Stimulated activated CD4-positive, alpha-beta T cell treated with anti-CD3 and anti-CD28 coated beads, Interleukin-1b, Interleukin-23, amount 100 ng/mL, for 24 hours (primary cell): ENCODE measurements at regions not wholly inside any gene's neighbourhood (a gene's known extent, or its start where the extent isn't known, plus 50 kb on each side); places are given as distances from the start of the nearest gene placed in this dataset.

Source experiments
- DNase-seq, 4 experiments: peaks; one replicate each; pipeline ENCODE4 v3.0.0-alpha.2; 2020; ENCODE audit warnings: low read depth in 4 of 4, low spot score in 1 of 4

GRCh38 chr1:65486613-65487012, 66.1 kb downstream of the LEPR start:
- no peak for DNase-seq

- no peak for DNase-seq
Observed at GRCh38 chr1:65489481-65489880, 69.0 kb downstream of the LEPR start.

- DNase-seq = no peak
Observed at GRCh38 chr1:65490231-65491009, 70.0 kb downstream of the LEPR start.

GRCh38 chr1:65491472-65491871, 71.0 kb downstream of the LEPR start:
- no peak for DNase-seq

- DNase-seq = no peak
Observed at GRCh38 chr1:65493802-65494201, 73.3 kb downstream of the LEPR start.

GRCh38 chr1:65494671-65495070, 74.2 kb downstream of the LEPR start:
- DNase-seq = no peak

GRCh38 chr1:65495137-65495536, 74.7 kb downstream of the LEPR start:
- no peak for DNase-seq

GRCh38 chr1:65497256-65497830, 76.9 kb downstream of the LEPR start:
- no peak for DNase-seq

- DNase-seq = no peak
Observed at GRCh38 chr1:65503427-65503826, 83.0 kb downstream of the LEPR start.

GRCh38 chr1:65504263-65504662, 83.8 kb downstream of the LEPR start:
- no peak for DNase-seq

- no peak for DNase-seq
Observed at GRCh38 chr1:65505547-65506300, 85.3 kb downstream of the LEPR start.

GRCh38 chr1:65508051-65508450, 87.6 kb downstream of the LEPR start:
- no peak for DNase-seq

GRCh38 chr1:65509912-65510680, 89.6 kb downstream of the LEPR start:
- no peak for DNase-seq

- DNase-seq = no peak
Observed at GRCh38 chr1:65510961-65511360, 90.5 kb downstream of the LEPR start.

GRCh38 chr1:65512383-65512782, 91.9 kb downstream of the LEPR start:
- no peak for DNase-seq

GRCh38 chr1:65512967-65513780, 92.7 kb downstream of the LEPR start:
- no peak for DNase-seq

GRCh38 chr1:65514041-65514440, 93.6 kb downstream of the LEPR start:
- DNase-seq = no peak

- DNase-seq = no peak
Observed at GRCh38 chr1:65524931-65525265, 104.4 kb downstream of the LEPR start.

GRCh38 chr1:65525266-65526048, 105.0 kb downstream of the LEPR start:
- peak in 1 of 4 experiments; percentile 1 for DNase-seq

GRCh38 chr1:65526049-65526556, 105.6 kb downstream of the LEPR start:
- no peak for DNase-seq
